ENCODE measurements at regions not wholly inside any gene's neighbourhood (a gene's known extent, or its start where the extent isn't known, plus 50 kb on each side); places are given as distances from the start of the nearest gene placed in this dataset.

GRCh38 chr9:38227061-38227540 lies 158.1 kb upstream of the SHB start:
- Histone ChIP-seq H3K4me1 (ENCODE audit: control insufficient read depth, insufficient read depth, low read length) (no peaks in the 10 kb centered on the region; the same call in 1 of the 2 replicates), H3K27ac (ENCODE audit: low read length) (no peak overlapping the region), H3K9me3 (ENCODE audit: control insufficient read depth, insufficient read depth, low read depth, low read length) (no peaks in the 10 kb centered on the region), H3K4me3 (ENCODE audit: low read depth in 2 of 2, low read length in 2 of 2) (no peak overlapping the region), H3K36me3 (ENCODE audit: control insufficient read depth, insufficient read depth, low read length) (no peaks in the 10 kb centered on the region), H3K27me3 (ENCODE audit: control insufficient read depth, insufficient read depth, low read length) (no peaks in the 10 kb centered on the region)
- CTCF ChIA-PET = no interaction called here
- intact Hi-C loops (cut with micrococcal nuclease; ENCODE audit: unreplicated experiment) (no loop called here), in situ Hi-C loops (cut with HindIII; ENCODE audit: low pct_unique_long_range_greater_than_20kb, low sequenced_read_pairs) (no loop called here)
- BruUV-seq (replicated peaks) = no TSS peak
- TF ChIP-seq REST (IDR thresholded peaks at IDR 0.05; ENCODE audit: insufficient read depth in 1 of 2, low read depth in 2 of 2, low read length in 1 of 2) (no peak), SIN3A (IDR thresholded peaks at IDR 0.05; ENCODE audit: borderline replicate concordance, insufficient read depth, low read depth, low read length) (no peak), TCF7L2 (IDR thresholded peaks at IDR 0.05; ENCODE audit: low read depth, low read length) (no peak), POLR2AphosphoS5 (IDR thresholded peaks at IDR 0.05; ENCODE audit: low read depth, low read length) (no peak), CTCF (IDR thresholded peaks at IDR 0.05) (no peak)
- POLR2A ChIA-PET = interaction anchor here (0.6 kb wide), 1 partner anchor 1143 kb away, joined by 3 read pairs; no protein-coding TSS in a partner anchor
- ATAC-seq (peak; percentile 90), DNase-seq (ENCODE audit: low read depth, low spot score) (no peak)

GRCh38 chr9:38226491-38226951 lies 157.5 kb upstream of the SHB start:
- DNase-seq (ENCODE audit: low read depth, low spot score) (no peak), ATAC-seq (peak; percentile 32; the same call in 1 of the 2 replicates)
- BruUV-seq (replicated peaks) = no TSS peak
- Histone ChIP-seq H3K9me3 (ENCODE audit: control insufficient read depth, insufficient read depth, low read depth, low read length) (no peaks in the 10 kb centered on the region), H3K27ac (ENCODE audit: low read length) (no peak overlapping the region), H3K36me3 (ENCODE audit: control insufficient read depth, insufficient read depth, low read length) (no peaks in the 10 kb centered on the region), H3K4me3 (ENCODE audit: low read depth in 2 of 2, low read length in 2 of 2) (no peak overlapping the region), H3K4me1 (ENCODE audit: control insufficient read depth, insufficient read depth, low read length) (no peaks in the 10 kb centered on the region; the same call in 1 of the 2 replicates), H3K27me3 (ENCODE audit: control insufficient read depth, insufficient read depth, low read length) (no peaks in the 10 kb centered on the region)
- intact Hi-C loops (cut with micrococcal nuclease; ENCODE audit: unreplicated experiment) = no loop called here
- in situ Hi-C loops (cut with HindIII; ENCODE audit: low pct_unique_long_range_greater_than_20kb, low sequenced_read_pairs) = no loop called here
- CTCF ChIA-PET = no interaction called here
- POLR2A ChIA-PET = interaction anchor here (0.6 kb wide), 1 partner anchor 10 kb away, joined by 4 read pairs; no protein-coding TSS in a partner anchor
- no peak for TF ChIP-seq CTCF (IDR thresholded peaks at IDR 0.05)
- no peak for TF ChIP-seq REST (IDR thresholded peaks at IDR 0.05; ENCODE audit: insufficient read depth in 1 of 2, low read depth in 2 of 2, low read length in 1 of 2)
- TF ChIP-seq SIN3A (IDR thresholded peaks at IDR 0.05; ENCODE audit: borderline replicate concordance, insufficient read depth, low read depth, low read length) = no peak
- TF ChIP-seq POLR2AphosphoS5 (IDR thresholded peaks at IDR 0.05; ENCODE audit: low read depth, low read length) = no peak
- TF ChIP-seq TCF7L2 (IDR thresholded peaks at IDR 0.05; ENCODE audit: low read depth, low read length) = no peak
